ENCODE measurements at regions not wholly inside any gene's neighbourhood (a gene's known extent, or its start where the extent isn't known, plus 50 kb on each side); places are given as distances from the start of the nearest gene placed in this dataset.

DNA sequence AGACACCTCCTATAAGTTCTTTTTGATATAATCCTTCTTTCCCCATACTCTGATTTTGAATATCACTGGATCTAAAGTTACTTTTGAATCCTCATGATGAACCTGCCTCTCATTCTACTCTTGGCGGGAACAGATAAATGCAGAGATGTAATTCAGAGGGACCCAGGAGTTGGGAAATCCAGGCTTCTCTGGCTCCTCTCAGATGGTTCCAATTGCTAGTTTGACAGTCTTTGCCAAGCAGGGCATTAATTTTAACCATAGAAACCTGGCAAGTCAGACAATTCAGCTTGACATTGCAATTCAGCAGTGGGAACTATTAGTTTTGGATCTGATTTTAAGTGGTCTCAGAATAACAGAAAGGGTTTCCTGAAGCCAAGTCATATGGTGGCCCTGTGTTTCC, 67.3 kb upstream of the KLF12 start:
- DNase-seq (ENCODE audit: low read depth), result no peak

DNA sequence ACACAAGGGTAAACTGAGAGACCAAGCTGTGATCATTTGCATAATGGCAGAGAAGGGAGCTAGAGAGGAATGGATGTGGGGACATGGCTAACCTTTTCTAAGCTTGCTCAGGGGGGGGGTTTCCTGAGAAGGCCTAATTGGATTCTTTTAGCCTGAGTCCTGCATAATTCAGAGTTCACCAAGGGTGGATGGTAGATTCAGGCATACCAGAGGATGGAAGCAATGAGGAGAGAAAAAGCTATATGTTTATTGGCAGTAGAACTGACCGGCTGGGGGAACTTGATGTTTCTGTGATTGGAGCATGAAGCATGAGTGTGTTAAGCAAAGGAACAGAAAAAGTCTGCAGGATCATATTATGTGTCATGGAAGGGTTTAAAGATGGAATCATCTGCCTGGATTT, 65.9 kb upstream of the KLF12 start:
- DNase-seq (ENCODE audit: low read depth), result peak; percentile 52

- DNase-seq (ENCODE audit: low read depth), result no peak
These were observed 63.6 kb upstream of the KLF12 start for GRCh38 chr13:74197677-74198429.

GRCh38 chr13:74194846-74195245, 60.6 kb upstream of the KLF12 start:
- no peak for DNase-seq (ENCODE audit: low read depth)

GRCh38 chr13:74193391-74193790, 59.2 kb upstream of the KLF12 start:
- no peak for DNase-seq (ENCODE audit: low read depth)

- DNase-seq (ENCODE audit: low read depth), result peak; percentile 23
These were observed 57.2 kb upstream of the KLF12 start for GRCh38 chr13:74191410-74191809.

DNA sequence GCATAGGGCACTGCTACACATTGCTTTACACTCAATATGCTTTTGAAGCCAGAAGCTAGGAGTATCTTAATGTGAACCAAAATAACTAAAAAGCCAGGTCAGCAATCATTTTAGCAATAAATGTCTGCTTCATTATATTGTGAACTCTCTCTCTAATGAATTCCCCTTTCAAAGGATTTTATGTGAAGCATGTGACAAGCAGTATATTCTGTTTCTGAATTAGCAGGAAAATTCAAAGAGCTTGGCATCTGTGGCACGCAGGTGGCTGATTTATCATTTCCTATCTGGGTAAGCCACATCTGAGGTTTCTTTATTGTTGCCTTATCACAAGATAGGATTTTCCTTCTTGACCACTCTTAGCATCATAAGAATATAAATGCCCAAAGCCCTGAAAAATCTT, 56.8 kb upstream of the KLF12 start:
- DNase-seq (ENCODE audit: low read depth), result no peak

GRCh38 chr13:74187564-74187963, 53.4 kb upstream of the KLF12 start:
- DNase-seq (ENCODE audit: low read depth), result peak; percentile 53

DNA sequence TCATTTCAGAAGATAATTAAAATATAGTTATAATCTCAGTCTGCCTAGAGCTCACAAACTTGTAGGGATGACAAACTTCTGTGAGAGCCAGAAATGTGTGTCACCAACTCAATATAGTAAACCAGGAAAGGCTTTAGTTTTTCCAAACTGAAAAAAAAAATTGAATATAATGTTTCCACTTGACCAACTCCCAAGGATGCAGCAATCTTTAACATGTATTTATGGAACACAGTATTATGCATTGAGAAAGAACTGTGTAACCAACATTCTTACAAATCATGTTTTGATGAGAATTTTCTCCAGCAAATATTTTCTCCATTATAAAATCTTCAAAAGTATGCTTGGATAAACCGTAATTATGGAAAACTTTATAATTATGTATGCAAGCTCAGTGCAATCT, 50.1 kb upstream of the KLF12 start:
- no peak for DNase-seq (ENCODE audit: low read depth)

All from iris pigment epithelial cell (primary cell).